Uterus (tissue), 3 donors: ENCODE measurements at regions not wholly inside any gene's neighbourhood (a gene's known extent, or its start where the extent isn't known, plus 50 kb on each side); places are given as distances from the start of the nearest gene placed in this dataset.
"Not testable (repeated sequence)": the region's sequence is repeated elsewhere in the genome, so short reads cannot be mapped to it uniquely, and the experiment has no call there.

Experiments
- DNase-seq, 2 donors: peaks; one replicate each; pipeline ENCODE4 v3.0.0-alpha.2; 2019 to 2020
- H3K27ac ChIP-seq, 2 donors: fragments of 200-600 bp; sonication (generic); 1 replicate in 1 of 2; 2 replicates in 1 of 2; pipeline ENCODE4 v1.5.1; 2016 to 2018
- H3K27me3 ChIP-seq, 2 donors: fragments of 200-600 bp; sonication (generic); one replicate each; pipeline ENCODE4 v1.5.1; 2018 to 2019; ENCODE audit warnings: control low read depth in 1 of 2
- H3K36me3 ChIP-seq, 2 donors: fragments of 200-600 bp; sonication (generic); one replicate each; pipeline ENCODE4 v1.5.1; 2019; ENCODE audit warnings: control low read depth in 1 of 2
- H3K4me1 ChIP-seq, 2 donors: fragments of 200-600 bp; sonication (generic); one replicate each; pipeline ENCODE4 v1.5.1; 2018 to 2019; ENCODE audit warnings: control low read depth in 1 of 2
- H3K4me3 ChIP-seq, 2 donors: fragments of 200-600 bp; sonication (generic); 1 replicate in 1 of 2; 2 replicates in 1 of 2; pipeline ENCODE4 v1.5.1; 2018 to 2019; ENCODE audit warnings: mild to moderate bottlenecking in 1 of 2
- H3K9me3 ChIP-seq, 2 donors: fragments of 200-600 bp; sonication (generic); one replicate each; pipeline ENCODE4 v1.5.1; 2019; ENCODE audit warnings: control low read depth in 1 of 2
- intact Hi-C: fragments of 100-400 bp; cut with DNase I; formaldehyde crosslinking; loops from one replicate; pipeline ENCODE4 v1.15.1; 2023; ENCODE audit warnings: low total_unique reads
- donor health status: DM: yes; HTN: yes; CAD: no.

DNA sequence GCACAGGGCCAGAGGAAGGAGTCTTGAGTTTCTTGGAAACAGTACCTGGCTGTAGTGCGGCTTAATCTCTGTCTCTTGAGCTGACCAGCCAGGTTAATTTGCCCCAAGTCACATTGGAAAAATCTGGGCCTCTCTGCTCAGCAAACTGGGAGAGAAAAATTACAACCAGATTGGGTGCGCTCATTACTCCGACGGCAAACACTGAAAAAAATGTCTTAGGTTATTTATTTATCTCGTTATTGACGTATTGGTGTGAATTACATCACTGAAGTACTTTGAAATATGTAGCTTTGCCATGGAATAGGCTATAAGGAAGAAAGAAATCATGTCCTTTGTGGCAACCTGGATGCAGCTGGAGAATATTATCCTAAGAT is 139.7 kb upstream of the TPTE start:
- DNase-seq, H3K4me1 ChIP-seq, H3K27me3 ChIP-seq, H3K4me3 ChIP-seq, H3K36me3 ChIP-seq, H3K27ac ChIP-seq, H3K9me3 ChIP-seq, intact Hi-C loops: not testable (repeated sequence)

DNA sequence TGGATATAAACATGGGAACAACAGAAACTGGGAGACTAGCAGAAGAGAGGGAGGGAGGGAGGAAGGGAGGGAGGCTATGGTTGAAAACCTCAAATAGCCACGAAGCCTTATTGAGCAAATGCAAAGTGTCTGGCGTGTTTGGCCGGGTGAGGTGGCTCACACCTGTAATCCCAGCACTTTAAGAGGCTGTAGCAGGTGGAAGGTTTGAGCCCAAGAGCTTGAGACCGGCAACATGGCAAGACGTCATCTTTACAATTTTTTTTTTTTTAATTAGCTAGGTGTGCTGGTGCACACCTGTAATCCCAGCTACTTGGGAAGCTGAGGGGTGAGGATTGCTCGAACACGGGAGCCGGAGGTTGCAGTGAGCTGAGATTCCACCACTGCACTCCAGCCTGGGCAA is 139.2 kb upstream of the TPTE start:
- H3K36me3 ChIP-seq, H3K27me3 ChIP-seq, H3K4me3 ChIP-seq, DNase-seq, H3K27ac ChIP-seq, intact Hi-C loops, H3K4me1 ChIP-seq, H3K9me3 ChIP-seq: not testable (repeated sequence)

DNA sequence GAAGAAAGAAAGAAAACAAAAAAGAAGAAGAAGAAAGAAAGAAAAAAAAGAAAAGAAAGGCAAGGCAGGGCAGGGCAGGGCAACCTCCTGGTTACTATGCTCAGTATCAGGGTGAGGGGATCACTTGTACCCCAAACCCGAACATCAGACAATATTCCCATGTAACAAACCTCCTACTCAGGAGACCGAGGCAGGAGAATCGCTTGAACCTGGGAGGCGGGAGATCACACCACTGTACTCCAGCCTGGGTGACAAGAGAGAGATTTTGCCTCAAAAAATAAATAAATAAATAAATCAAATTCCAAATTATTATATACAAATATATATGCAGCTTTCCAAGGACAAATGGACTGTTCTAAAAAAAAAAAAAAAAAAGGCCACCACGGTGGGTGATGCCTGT is 138.8 kb upstream of the TPTE start:
- H3K4me1 ChIP-seq, H3K9me3 ChIP-seq, H3K36me3 ChIP-seq, intact Hi-C loops, H3K27ac ChIP-seq, H3K4me3 ChIP-seq, DNase-seq, H3K27me3 ChIP-seq: not testable (repeated sequence)

DNA sequence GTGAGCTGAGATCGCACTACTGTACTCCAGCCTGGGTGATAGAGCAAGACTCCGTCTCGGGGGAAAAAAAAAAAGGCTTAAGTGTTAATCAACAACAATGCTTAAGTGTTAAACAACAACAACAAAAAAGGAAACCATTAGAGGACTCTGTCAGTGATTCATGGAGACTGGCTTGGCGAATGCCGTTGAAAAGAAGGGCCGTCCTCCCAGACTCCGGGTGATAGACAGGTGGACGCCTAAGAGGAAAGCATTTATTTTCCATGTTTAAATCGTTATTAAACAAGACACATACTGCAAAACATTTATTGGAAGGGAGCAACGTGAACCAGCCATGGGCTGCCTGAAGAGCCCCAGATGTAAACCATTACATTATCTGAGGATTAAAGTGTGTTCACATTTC is 137.8 kb upstream of the TPTE start:
- H3K4me3 ChIP-seq, H3K27ac ChIP-seq, H3K36me3 ChIP-seq, intact Hi-C loops, DNase-seq, H3K27me3 ChIP-seq, H3K4me1 ChIP-seq, H3K9me3 ChIP-seq: not testable (repeated sequence)

DNA sequence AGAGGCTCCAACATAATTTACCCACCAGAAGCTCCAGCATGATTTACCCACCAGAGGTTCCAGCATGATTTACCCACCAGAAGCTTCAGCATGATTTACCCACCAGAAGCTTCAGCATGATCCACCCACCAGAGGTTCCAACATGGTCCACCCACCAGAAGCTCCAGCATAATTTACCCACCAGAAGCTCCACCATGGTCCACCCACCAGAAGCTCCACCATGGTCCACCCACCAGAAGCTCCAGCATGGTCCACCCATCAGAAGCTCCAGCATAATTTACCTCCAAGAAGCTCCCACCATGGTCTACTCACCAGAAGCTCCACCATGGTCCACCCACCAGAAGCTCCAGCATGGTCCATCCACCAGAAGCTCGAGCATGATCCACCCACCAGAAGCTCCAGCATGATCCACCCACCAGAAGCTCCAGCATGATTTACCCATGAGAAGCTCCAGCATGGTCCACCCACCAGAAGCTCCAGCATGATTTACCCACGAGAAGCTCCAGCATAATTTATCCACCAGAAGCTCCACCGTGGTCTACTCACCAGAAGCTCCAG is 137.0 kb upstream of the TPTE start:
- DNase-seq, H3K9me3 ChIP-seq, H3K4me1 ChIP-seq, H3K36me3 ChIP-seq, H3K4me3 ChIP-seq, H3K27ac ChIP-seq, intact Hi-C loops, H3K27me3 ChIP-seq: not testable (repeated sequence)

DNA sequence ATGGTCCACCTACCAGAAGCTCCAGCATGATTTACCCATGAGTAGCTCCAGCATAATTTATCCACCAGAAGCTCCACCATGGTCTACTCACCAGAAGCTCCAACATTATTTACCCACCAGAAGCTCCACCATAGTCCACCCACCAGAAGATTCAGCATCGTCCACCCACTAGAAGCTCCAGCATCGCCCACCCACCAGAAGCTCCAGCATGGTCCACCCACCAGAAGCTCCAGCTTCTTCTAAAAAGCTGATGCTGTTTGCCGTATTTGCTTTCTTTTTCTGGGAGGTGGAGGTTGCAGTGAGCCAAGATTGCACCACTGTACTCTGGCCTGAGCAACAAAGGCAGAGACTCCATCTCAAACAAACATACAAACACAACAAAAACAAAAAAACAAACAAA is 136.2 kb upstream of the TPTE start:
- H3K36me3 ChIP-seq, H3K4me3 ChIP-seq, H3K27me3 ChIP-seq, intact Hi-C loops, H3K9me3 ChIP-seq, H3K4me1 ChIP-seq, H3K27ac ChIP-seq, DNase-seq: not testable (repeated sequence)

DNA sequence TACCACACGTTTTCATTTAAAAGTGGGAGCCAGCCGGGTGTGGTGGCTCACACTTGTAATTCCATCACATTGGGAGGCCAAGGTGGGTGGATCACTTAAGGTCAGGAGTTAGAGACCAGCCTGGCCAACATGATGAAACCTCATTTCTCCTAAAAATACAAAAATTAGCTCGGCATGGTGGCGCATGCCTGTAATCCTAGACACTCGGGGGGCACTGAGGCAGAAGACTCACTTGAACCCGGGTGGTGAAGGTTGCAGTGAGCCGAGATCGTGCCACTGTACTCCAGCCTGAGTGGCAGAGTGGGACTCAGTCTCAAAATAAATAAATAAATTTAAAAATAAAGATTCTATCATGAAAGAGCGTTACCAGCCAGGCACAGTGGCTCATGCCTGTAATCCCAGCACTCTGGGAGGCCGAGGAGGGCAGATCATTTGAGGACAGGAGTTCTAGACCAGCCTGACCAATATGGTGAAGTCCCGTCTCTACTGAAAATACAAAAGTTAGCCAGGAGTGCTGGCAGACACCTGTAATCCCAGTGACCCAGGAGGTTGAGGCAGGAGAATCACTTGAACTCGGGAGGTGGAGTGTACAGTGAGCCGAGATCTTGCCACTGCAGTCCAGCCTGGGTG is 135.4 kb upstream of the TPTE start:
- H3K4me3 ChIP-seq, H3K27me3 ChIP-seq, H3K9me3 ChIP-seq, H3K4me1 ChIP-seq, intact Hi-C loops, DNase-seq, H3K36me3 ChIP-seq, H3K27ac ChIP-seq: not testable (repeated sequence)

DNA sequence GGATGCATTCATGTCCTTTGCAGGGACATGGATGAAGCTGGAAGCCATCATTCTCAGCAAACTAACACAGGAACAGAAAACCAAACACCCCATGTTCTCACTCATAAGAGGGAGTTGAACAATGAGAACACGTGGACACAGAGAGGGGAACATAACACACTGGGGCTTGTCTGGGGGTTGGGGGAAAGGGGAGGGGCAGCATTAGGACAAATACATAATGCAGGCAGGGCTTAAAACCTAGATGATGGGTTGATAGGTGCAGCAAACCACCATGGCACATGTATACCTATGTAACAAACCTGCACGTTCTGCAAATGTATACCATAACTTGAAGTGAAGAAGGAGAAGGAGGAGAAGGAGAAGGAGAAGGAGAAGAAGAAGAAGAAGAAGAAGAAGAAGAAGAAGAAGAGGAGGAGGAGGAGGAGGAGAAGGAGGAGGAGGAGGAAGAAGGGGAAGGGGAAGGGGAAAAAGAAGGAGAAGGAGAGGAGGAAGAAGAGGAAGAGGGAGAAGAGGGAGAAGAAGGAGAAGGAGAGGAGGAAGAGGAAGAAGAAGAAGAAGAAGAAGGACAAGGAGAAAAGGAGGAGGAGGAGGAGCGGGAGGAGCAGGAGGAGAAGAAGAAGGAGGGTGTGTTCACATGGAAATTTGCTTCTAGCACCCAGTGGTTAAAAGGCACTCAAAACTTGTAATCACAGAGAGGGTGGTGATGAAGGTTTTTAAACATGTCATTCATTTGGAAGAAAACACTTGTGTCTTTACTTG is 133.5 kb upstream of the TPTE start:
- H3K9me3 ChIP-seq, DNase-seq, H3K27ac ChIP-seq, H3K36me3 ChIP-seq, H3K4me1 ChIP-seq, H3K27me3 ChIP-seq, intact Hi-C loops, H3K4me3 ChIP-seq: not testable (repeated sequence)

DNA sequence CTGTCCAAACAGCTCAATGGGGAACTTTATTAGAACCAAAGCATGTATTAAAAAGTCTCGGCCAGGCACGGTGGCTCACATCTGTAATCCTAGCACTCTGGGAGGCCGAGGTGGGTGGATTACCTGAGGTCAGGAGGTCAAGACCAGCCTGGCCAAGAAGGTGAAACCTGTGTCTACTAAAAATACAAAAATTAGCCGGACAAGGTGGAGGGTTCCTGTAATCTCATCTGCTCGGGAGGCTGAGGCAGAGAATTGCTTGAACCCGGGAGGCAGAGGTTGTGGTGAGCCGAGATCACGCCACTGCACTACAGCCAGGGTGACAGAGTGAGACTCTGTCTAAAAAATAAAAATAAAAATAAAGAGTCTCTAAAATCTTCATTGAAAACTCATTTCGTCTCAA is 132.8 kb upstream of the TPTE start:
- H3K4me3 ChIP-seq, H3K4me1 ChIP-seq, H3K36me3 ChIP-seq, H3K27ac ChIP-seq, DNase-seq, intact Hi-C loops, H3K9me3 ChIP-seq, H3K27me3 ChIP-seq: not testable (repeated sequence)

DNA sequence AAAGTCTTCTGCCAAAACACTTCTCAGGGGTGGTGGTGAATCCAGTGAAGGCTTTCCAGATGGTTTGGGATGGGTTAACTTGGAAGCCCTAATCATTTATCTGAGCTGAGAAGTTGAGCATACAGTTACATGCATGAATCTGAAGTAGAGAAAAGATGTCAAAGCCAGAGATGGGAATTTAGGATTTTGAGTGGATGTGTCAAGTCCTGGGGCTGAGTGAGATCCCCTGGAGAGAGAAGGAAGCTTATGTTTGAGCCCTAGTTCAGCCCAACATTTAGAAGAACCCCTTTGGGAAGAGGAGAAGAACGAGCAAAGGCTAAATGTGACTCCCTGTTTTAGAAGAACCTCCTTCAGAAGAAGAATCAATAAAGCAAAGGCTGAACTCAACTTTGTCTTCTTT is 129.1 kb upstream of the TPTE start:
- H3K4me3 ChIP-seq, H3K27ac ChIP-seq, intact Hi-C loops, H3K4me1 ChIP-seq, DNase-seq, H3K36me3 ChIP-seq, H3K27me3 ChIP-seq, H3K9me3 ChIP-seq: not testable (repeated sequence)

DNA sequence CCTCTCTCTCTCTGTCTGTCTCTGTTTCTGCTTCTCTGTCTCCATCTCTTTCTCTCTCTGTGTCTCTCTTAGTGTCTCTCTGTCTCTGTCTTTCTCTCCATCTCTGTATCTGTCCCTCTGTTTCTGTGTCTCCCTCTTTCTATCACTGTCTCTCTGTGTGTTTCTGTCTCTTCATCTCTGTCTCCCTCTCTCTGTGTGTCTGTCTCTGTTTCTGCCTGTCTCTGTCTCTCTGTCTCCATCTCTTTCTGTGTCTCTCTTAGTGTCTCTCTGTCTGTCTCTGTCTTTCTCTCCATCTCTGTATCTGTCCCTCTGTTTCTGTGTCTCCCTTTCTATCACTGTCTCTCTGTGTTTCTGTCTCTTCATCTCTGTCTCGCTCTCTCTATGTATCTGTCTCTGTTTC is 125.4 kb upstream of the TPTE start:
- H3K36me3 ChIP-seq, H3K27ac ChIP-seq, H3K9me3 ChIP-seq, H3K4me3 ChIP-seq, H3K4me1 ChIP-seq, intact Hi-C loops, DNase-seq, H3K27me3 ChIP-seq: not testable (repeated sequence)

DNA sequence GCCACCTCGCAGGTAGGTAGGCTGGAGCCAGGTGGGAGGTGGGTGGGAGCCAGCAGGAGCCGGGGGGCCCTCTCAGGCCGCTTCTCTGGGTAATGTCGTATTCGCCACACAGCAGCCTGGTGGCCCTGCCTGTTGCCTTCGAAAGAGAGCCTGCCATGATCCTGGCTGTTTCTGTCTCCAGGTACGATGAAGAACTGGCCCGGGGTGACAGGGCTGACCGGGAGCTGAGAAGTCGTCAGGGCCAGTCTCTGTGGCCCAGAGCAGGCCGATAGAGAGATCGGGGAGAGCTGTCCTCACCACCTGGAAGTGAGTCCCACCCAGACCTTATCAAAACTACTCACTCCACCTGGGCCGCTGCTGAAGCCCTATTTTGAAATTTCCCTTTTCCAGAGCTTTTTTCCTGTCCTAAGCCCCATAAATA is 123.9 kb upstream of the TPTE start:
- H3K27me3 ChIP-seq, H3K4me3 ChIP-seq, H3K36me3 ChIP-seq, H3K4me1 ChIP-seq, DNase-seq, H3K27ac ChIP-seq, H3K9me3 ChIP-seq, intact Hi-C loops: not testable (repeated sequence)

DNA sequence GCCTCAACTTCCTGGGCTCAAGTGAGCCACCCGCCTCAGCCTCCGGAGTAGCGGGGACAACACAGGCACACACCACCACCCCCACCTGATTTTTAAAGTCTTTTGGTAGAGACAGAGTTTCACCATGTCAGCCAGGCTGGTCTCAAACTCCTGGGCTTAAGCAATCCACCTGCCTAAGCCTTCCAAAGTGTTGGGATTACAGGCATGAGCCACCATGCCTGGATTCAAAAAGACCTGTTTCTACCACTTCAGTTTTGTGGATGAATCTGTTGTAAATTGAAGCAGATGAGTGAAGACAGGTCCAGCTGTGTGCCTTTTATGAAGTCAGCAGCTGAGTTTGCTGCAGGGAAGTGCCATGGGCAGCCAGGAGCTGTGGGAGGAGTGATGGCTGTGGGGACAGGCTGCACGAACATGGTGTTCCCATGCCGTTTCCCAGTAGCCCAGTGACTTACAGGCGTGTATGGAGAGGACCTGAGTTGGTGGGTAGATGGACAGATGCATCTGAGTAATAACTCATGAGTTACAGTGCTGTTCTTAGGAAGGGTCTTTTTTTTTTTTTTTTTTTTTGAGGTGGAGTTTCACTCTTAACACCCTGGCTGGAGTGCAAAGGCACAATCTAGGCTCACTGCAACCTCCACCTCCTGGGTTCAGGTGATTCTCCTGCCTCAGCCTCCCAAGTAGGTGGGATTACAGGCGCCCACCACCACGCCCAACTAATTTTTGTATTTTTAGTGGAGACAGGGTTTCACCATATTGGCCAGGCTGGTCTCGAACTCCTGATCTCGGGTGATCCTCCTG is 122.5 kb upstream of the TPTE start:
- H3K27me3 ChIP-seq, H3K9me3 ChIP-seq, H3K27ac ChIP-seq, H3K4me1 ChIP-seq, DNase-seq, H3K36me3 ChIP-seq, H3K4me3 ChIP-seq, intact Hi-C loops: not testable (repeated sequence)
